Adrenal gland (tissue), 9 donors: ENCODE measurements at regions not wholly inside any gene's neighbourhood (a gene's known extent, or its start where the extent isn't known, plus 50 kb on each side); places are given as distances from the start of the nearest gene placed in this dataset.
A peak's percentile ranks its signal among the peaks of the same experiment; 100 is the strongest.

Experiments
- DNase-seq, 7 donors: peaks; one replicate each; pipeline ENCODE4 v3.0.0-alpha.2; 2019 to 2020
- H3K27ac ChIP-seq, 5 donors: fragments of 200-600 bp; sonication (generic) in 4 of 5; 1 replicate in 3 of 5; 2 replicates in 2 of 5; pipeline versions ENCODE4 v1.5.1 to v1.8.0; 2016 to 2020; ENCODE audit warnings: mild to moderate bottlenecking in 1 of 5
- H3K27me3 ChIP-seq: fragments of 200-600 bp; 2 replicates; pipeline ENCODE4 v1.8.0; 2021
- H3K36me3 ChIP-seq, 2 donors: fragments of 200-600 bp; replicated peaks in 1 of 2; 1 replicate in 1 of 2; 2 replicates in 1 of 2; pipeline versions ENCODE4 v1.5.1 to v1.8.0; 2018 to 2022
- H3K4me1 ChIP-seq, 2 donors: fragments of 200-600 bp; replicated peaks in 1 of 2; 1 replicate in 1 of 2; 2 replicates in 1 of 2; pipeline versions ENCODE4 v1.5.1 to v1.8.0; 2018 to 2021
- H3K4me3 ChIP-seq, 4 donors: fragments of 200-600 bp; sonication (generic) in 3 of 4; one replicate each; pipeline ENCODE4 v1.5.1; 2016 to 2018
- H3K9me3 ChIP-seq, 3 donors: fragments of 200-600 bp; sonication (generic) in 1 of 3; replicated peaks in 1 of 3; 1 replicate in 2 of 3; 2 replicates in 1 of 3; pipeline versions ENCODE4 v1.5.1 to v1.8.0; 2016 to 2021
- CTCF ChIP-seq, 6 experiments: fragments of 450-650 bp in 4 of 6; fragments of 200-600 bp in 2 of 6; sonication (generic) in 1 of 6; IDR thresholded peaks; 1 replicate in 5 of 6; 2 replicates in 1 of 6; pipeline versions ENCODE4 v1.5.1 to v1.8.0; 2016 to 2021; ENCODE audit warnings: antibody characterized with exemption in 6 of 6, mild to moderate bottlenecking in 2 of 6, moderate library complexity in 1 of 6
- POLR2A ChIP-seq, 2 donors: fragments of 450-650 bp; IDR thresholded peaks; one replicate each; pipeline ENCODE4 v1.6.1; 2017; ENCODE audit warnings: antibody characterized with exemption in 2 of 2, mild to moderate bottlenecking in 2 of 2, moderate library complexity in 1 of 2
- WGBS, 4 donors: extraction: QIAGEN DNeasy Blood & Tissue Kit in 2 of 4; methylation state at CpG; one replicate each; pipeline versions ENCODE4 v1.1.5 to v1.1.7; 2013 to 2017; 5-methylcytosine and 5-hydroxymethylcytosine counted together
- intact Hi-C, 2 donors: fragments of 100-400 bp; cut with DNase I; formaldehyde crosslinking; loops; one replicate each; pipeline versions ENCODE4 v1.14.1 to v1.15.0; 2022 to 2023
- donor health status: healthy with polysubstance abuse.
- donor health status: Bipolar disorder and iron deficiency.
- donor health status: DM: yes; HTN: yes; CAD: no.
- donor health status: DM: no; HTN: no; CAD: no.
- donor health status: DM: no; HTN: no; CAD: no.

- WGBS, 4 donors, result 10 to 19% (median 14%) methylated on average over 10 to 12 of the region's 12 CpGs
- Histone ChIP-seq H3K4me3 (no peak overlapping the region), H3K36me3 (no peaks in the 10 kb centered on the region), H3K27me3 (peaks cover 14% of the 10 kb centered on the region), H3K4me1 (no peaks in the 10 kb centered on the region), H3K27ac (no peak overlapping the region), H3K9me3 (no peaks in the 10 kb centered on the region)
- TF ChIP-seq CTCF (IDR thresholded peaks at IDR 0.05) (no peak), POLR2A (IDR thresholded peaks at IDR 0.05) (no peak)
- intact Hi-C loops, result no loop called here
- peak in 6 of 7 donors; percentile 14 to 54 (median 22) for DNase-seq
These were observed 158.1 kb upstream of the SHB start for GRCh38 chr9:38227061-38227540.

GRCh38 chr9:38226491-38226951 lies 157.5 kb upstream of the SHB start:
- Histone ChIP-seq H3K36me3 (no peaks in the 10 kb centered on the region), H3K27ac (no peak overlapping the region), H3K4me3 (no peak overlapping the region), H3K4me1 (no peaks in the 10 kb centered on the region), H3K9me3 (no peaks in the 10 kb centered on the region), H3K27me3 (peaks cover 14% of the 10 kb centered on the region)
- intact Hi-C loops, result no loop called here
- 17 to 18% (median 18%) methylated on average over 8 to 11 of the region's 11 CpGs for WGBS, 4 donors
- no peak for DNase-seq
- TF ChIP-seq CTCF (IDR thresholded peaks at IDR 0.05) (no peak), POLR2A (IDR thresholded peaks at IDR 0.05) (no peak)

- no peaks in the 10 kb centered on the region for H3K36me3 ChIP-seq
- WGBS, 4 donors, result 93 to 97% (median 95%) methylated on average over 6 of the region's 6 CpGs
- no peaks in the 10 kb centered on the region for H3K9me3 ChIP-seq
- TF ChIP-seq CTCF (IDR thresholded peaks at IDR 0.05) (no peak), POLR2A (IDR thresholded peaks at IDR 0.05) (no peak)
- H3K27ac ChIP-seq, result no peak overlapping the region
- intact Hi-C loops, result no loop called here
- H3K27me3 ChIP-seq, result peaks cover 14% of the 10 kb centered on the region
- no peak overlapping the region for H3K4me3 ChIP-seq
- no peaks in the 10 kb centered on the region for H3K4me1 ChIP-seq
- peak in 1 of 7 donors; percentile 11 for DNase-seq
These were observed 155.9 kb upstream of the SHB start for GRCh38 chr9:38224941-38225340.

- Histone ChIP-seq H3K27me3 (no peaks in the 10 kb centered on the region), H3K27ac (no peak overlapping the region), H3K4me3 (no peak overlapping the region), H3K36me3 (no peaks in the 10 kb centered on the region), H3K9me3 (no peaks in the 10 kb centered on the region), H3K4me1 (no peaks in the 10 kb centered on the region)
- 69 to 91% (median 77%) methylated on average over 1 of the region's 1 CpG for WGBS, 4 donors
- intact Hi-C loops, result no loop called here
- TF ChIP-seq POLR2A (IDR thresholded peaks at IDR 0.05) (no peak), CTCF (IDR thresholded peaks at IDR 0.05) (no peak)
- DNase-seq, result no peak
These were observed 147.5 kb upstream of the SHB start for GRCh38 chr9:38216572-38216971.
